Testis (tissue), 2 donors: ENCODE measurements at regions not wholly inside any gene's neighbourhood (a gene's known extent, or its start where the extent isn't known, plus 50 kb on each side); places are given as distances from the start of the nearest gene placed in this dataset.

Source experiments
- DNase-seq: peaks from one replicate; pipeline ENCODE4 v3.0.0-alpha.2; 2019
- H3K27ac ChIP-seq, 2 donors: fragments of 200-600 bp; sonication (generic); one replicate each; pipeline ENCODE4 v1.5.1; 2019
- H3K27me3 ChIP-seq: fragments of 200-600 bp; sonication (generic); one replicate; pipeline ENCODE4 v1.5.1; 2019
- H3K36me3 ChIP-seq: fragments of 200-600 bp; sonication (generic); one replicate; pipeline ENCODE4 v1.5.1; 2017; ENCODE audit warnings: low read depth; ENCODE audit errors: missing control alignments
- H3K4me1 ChIP-seq: fragments of 200-600 bp; sonication (generic); one replicate; pipeline ENCODE4 v1.5.1; 2019
- H3K4me3 ChIP-seq, 2 donors: fragments of 200-600 bp; sonication (generic); one replicate each; pipeline ENCODE4 v1.5.1; 2017 to 2019
- H3K9me3 ChIP-seq: fragments of 200-600 bp; sonication (generic); one replicate; pipeline ENCODE4 v1.5.1; 2017
- CTCF ChIP-seq, 3 experiments: fragments of 450-650 bp in 2 of 3; fragments of 200-600 bp in 1 of 3; sonication (generic) in 1 of 3; IDR thresholded peaks; one replicate each; pipeline ENCODE4 v1.5.1; 2016 to 2019; ENCODE audit warnings: antibody characterized with exemption in 3 of 3, mild to moderate bottlenecking in 2 of 3, moderate library complexity in 1 of 3
- POLR2A ChIP-seq: fragments of 450-650 bp; IDR thresholded peaks from one replicate; pipeline ENCODE4 v1.6.1; 2017; ENCODE audit warnings: antibody characterized with exemption, mild to moderate bottlenecking, moderate library complexity
- WGBS, 2 donors: methylation state at CpG; one replicate each; pipeline ENCODE4 v1.1.5; 2018; 5-methylcytosine and 5-hydroxymethylcytosine counted together
- intact Hi-C: fragments of 100-400 bp; cut with DNase I; formaldehyde crosslinking; loops from one replicate; pipeline ENCODE4 v1.15.1; 2023; ENCODE audit warnings: low total_unique reads

GRCh38 chr11:109654091-109654490, 232.1 kb downstream of the C11orf87 start:
- Histone ChIP-seq H3K4me1 (no peaks in the 10 kb centered on the region), H3K9me3 (no peaks in the 10 kb centered on the region), H3K4me3 (no peak overlapping the region), H3K36me3 (no peaks in the 10 kb centered on the region), H3K27me3 (no peaks in the 10 kb centered on the region), H3K27ac (no peak overlapping the region)
- no peak for DNase-seq
- intact Hi-C loops: no loop called here
- TF ChIP-seq POLR2A (no peak), CTCF (IDR thresholded peaks at IDR 0.05) (no peak)
- 43 to 53% methylated on average over 2 of the region's 2 CpGs for WGBS, 2 donors

GRCh38 chr11:109658190-109658589, 236.2 kb downstream of the C11orf87 start:
- H3K27me3 ChIP-seq: no peaks in the 10 kb centered on the region
- no peaks in the 10 kb centered on the region for H3K4me1 ChIP-seq
- H3K9me3 ChIP-seq: no peaks in the 10 kb centered on the region
- intact Hi-C loops: no loop called here
- DNase-seq: no peak
- 61 to 78% methylated on average over 4 of the region's 4 CpGs for WGBS, 2 donors
- no peak overlapping the region for H3K27ac ChIP-seq
- H3K4me3 ChIP-seq: no peak overlapping the region
- TF ChIP-seq POLR2A (no peak), CTCF (IDR thresholded peaks at IDR 0.05) (no peak)
- H3K36me3 ChIP-seq: no peaks in the 10 kb centered on the region

DNA sequence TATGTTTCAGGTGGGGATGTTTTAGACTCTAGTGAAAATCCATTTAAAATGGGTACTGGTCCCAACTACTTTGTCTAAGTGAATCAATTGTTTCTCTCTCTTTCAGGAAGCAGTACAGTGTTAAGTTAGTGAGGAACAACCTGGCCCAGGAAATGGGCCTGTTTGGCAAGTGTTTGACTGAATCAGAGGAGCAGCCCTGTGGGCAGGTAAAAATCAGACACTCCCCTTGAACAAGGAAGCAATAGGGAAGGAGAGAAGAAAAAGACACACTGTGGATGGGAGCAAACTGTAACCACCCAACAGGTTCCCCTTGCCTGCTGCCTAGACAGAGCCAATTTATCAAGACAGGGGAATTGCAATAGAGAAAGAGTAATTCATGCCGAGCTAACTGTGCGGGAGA, 245.7 kb downstream of the C11orf87 start:
- TF ChIP-seq POLR2A (no peak), CTCF (IDR thresholded peaks at IDR 0.05) (no peak)
- Histone ChIP-seq H3K27me3 (no peaks in the 10 kb centered on the region), H3K4me1 (no peaks in the 10 kb centered on the region), H3K4me3 (no peak overlapping the region), H3K9me3 (no peaks in the 10 kb centered on the region), H3K36me3 (no peaks in the 10 kb centered on the region), H3K27ac (no peak overlapping the region)
- intact Hi-C loops: no loop called here
- DNase-seq: no peak
- WGBS, 2 donors: 86 to 98% methylated on average over 2 of the region's 2 CpGs

GRCh38 chr11:109668973-109669634, 247.1 kb downstream of the C11orf87 start:
- intact Hi-C loops: no loop called here
- Histone ChIP-seq H3K4me3 (no peak overlapping the region), H3K4me1 (no peaks in the 10 kb centered on the region), H3K27ac (no peak overlapping the region), H3K9me3 (no peaks in the 10 kb centered on the region), H3K27me3 (no peaks in the 10 kb centered on the region), H3K36me3 (no peaks in the 10 kb centered on the region)
- no peak for TF ChIP-seq CTCF (IDR thresholded peaks at IDR 0.05)
- 28 to 29% methylated on average over 2 of the region's 2 CpGs for WGBS, 2 donors
- no peak for DNase-seq

- Histone ChIP-seq H3K4me3 (no peak overlapping the region), H3K36me3 (no peaks in the 10 kb centered on the region), H3K27me3 (no peaks in the 10 kb centered on the region), H3K27ac (no peak overlapping the region), H3K4me1 (no peaks in the 10 kb centered on the region), H3K9me3 (no peaks in the 10 kb centered on the region)
- DNase-seq: no peak
- no peak for TF ChIP-seq POLR2A
- intact Hi-C loops: no loop called here
Measured at GRCh38 chr11:109677231-109677630, 255.2 kb downstream of the C11orf87 start.
